ENCODE measurements at regions not wholly inside any gene's neighbourhood (a gene's known extent, or its start where the extent isn't known, plus 50 kb on each side); places are given as distances from the start of the nearest gene placed in this dataset.

DNA sequence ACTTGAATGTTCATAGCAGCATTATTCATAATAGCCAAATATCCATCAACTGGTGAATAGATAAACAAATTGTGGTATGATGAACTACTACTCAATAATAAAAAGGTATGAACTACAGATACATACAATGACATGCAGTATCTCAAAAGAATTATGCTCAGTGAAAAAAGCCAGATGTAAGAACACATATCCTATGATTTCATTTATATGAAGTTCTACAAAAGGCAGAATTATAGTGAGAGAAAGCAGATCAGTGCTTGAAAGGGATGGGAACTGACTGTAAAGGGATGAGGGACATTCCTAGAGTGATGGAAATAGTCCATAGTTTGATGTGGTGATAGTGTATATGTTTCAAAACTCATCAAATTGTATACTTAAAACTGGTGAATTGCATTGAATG is 339.0 kb downstream of the ENC1 start:
- H3K27me3 ChIP-seq (ENCODE audit: control insufficient read depth, insufficient read depth, low read length): no peaks in the 10 kb centered on the region
- no peak overlapping the region for H3K4me2 ChIP-seq (ENCODE audit: low read length)
- no peak overlapping the region for H2AFZ ChIP-seq
- TF ChIP-seq, protein P1, sequence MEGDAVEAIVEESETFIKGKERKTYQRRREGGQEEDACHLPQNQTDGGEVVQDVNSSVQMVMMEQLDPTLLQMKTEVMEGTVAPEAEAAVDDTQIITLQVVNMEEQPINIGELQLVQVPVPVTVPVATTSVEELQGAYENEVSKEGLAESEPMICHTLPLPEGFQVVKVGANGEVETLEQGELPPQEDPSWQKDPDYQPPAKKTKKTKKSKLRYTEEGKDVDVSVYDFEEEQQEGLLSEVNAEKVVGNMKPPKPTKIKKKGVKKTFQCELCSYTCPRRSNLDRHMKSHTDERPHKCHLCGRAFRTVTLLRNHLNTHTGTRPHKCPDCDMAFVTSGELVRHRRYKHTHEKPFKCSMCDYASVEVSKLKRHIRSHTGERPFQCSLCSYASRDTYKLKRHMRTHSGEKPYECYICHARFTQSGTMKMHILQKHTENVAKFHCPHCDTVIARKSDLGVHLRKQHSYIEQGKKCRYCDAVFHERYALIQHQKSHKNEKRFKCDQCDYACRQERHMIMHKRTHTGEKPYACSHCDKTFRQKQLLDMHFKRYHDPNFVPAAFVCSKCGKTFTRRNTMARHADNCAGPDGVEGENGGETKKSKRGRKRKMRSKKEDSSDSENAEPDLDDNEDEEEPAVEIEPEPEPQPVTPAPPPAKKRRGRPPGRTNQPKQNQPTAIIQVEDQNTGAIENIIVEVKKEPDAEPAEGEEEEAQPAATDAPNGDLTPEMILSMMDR (IDR thresholded peaks at IDR 0.05): no peak
- H3K27ac ChIP-seq: no peak overlapping the region
- H3K79me2 ChIP-seq: no peaks in the 10 kb centered on the region
- H3K36me3 ChIP-seq (ENCODE audit: control insufficient read depth, insufficient read depth, low read length): no peaks in the 10 kb centered on the region
- H3K4me3 ChIP-seq (ENCODE audit: low read depth, low read length): no peak overlapping the region
- H3K4me1 ChIP-seq: peaks cover 7% of the 10 kb centered on the region
- no peak overlapping the region for H3K9ac ChIP-seq
- H3K9me3 ChIP-seq (ENCODE audit: control insufficient read depth, low read length): no peaks in the 10 kb centered on the region

DNA sequence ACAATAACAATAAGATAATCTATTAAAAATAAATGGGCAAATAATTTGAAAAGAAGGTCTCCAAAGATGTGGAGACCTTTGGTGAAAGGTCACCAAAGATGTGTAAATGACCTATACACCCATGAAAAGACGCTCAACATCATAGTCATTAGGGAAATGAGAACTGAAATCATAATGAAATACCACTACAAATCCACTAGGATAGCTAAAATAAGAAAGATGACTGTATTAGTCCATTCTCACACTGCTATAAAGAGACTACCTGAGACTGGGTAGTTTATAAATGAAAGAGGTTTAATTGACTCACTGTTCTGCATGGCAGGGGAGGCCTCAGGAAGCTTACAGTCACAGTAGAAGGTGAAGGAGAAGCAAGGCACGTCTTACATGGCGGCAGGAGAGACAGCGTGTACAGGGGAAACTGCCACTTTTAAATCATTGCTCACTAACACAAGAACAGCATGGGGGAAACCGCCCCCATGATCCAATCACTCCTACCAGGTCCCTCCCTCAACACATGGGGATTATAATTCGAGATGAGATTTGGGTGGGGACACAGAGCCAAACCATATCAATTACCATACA is 339.6 kb downstream of the ENC1 start:
- TF ChIP-seq, protein P1 (IDR thresholded peaks at IDR 0.05): no peak
- Histone ChIP-seq H3K27ac (no peak overlapping the region), H3K79me2 (no peaks in the 10 kb centered on the region), H3K9me3 (ENCODE audit: control insufficient read depth, low read length) (no peaks in the 10 kb centered on the region), H3K4me2 (ENCODE audit: low read length) (no peak overlapping the region), H2AFZ (no peak overlapping the region), H3K4me1 (peaks cover 4% of the 10 kb centered on the region), H3K9ac (no peak overlapping the region), H3K4me3 (ENCODE audit: low read depth, low read length) (no peak overlapping the region), H3K27me3 (ENCODE audit: control insufficient read depth, insufficient read depth, low read length) (no peaks in the 10 kb centered on the region), H3K36me3 (ENCODE audit: control insufficient read depth, insufficient read depth, low read length) (no peaks in the 10 kb centered on the region)

DNA sequence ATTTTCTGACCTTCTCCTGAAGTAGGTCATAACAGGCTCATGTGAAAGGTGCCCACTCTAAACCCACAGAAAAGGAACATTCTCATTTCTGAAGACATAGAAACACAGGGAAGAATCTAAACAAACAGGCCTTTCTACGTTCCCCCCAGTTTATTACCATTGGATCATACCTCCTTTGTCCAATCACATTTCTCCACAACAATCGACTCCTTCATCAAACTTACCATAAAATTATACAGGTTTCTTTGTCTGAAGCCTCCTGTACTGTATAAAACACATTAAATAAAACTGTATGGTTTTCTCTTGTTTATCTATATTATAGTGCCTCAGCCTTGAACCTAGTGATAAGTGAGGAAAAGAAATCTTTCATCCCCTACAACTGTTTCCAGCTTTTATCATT is 340.7 kb downstream of the ENC1 start:
- H3K27me3 ChIP-seq (ENCODE audit: control insufficient read depth, insufficient read depth, low read length): no peaks in the 10 kb centered on the region
- H2AFZ ChIP-seq: no peak overlapping the region
- peaks cover 4% of the 10 kb centered on the region for H3K4me1 ChIP-seq
- H3K9me3 ChIP-seq (ENCODE audit: control insufficient read depth, low read length): no peaks in the 10 kb centered on the region
- H3K27ac ChIP-seq: no peak overlapping the region
- no peak overlapping the region for H3K4me3 ChIP-seq (ENCODE audit: low read depth, low read length)
- H3K9ac ChIP-seq: no peak overlapping the region
- H3K4me2 ChIP-seq (ENCODE audit: low read length): no peak overlapping the region
- H3K79me2 ChIP-seq: no peaks in the 10 kb centered on the region
- H3K36me3 ChIP-seq (ENCODE audit: control insufficient read depth, insufficient read depth, low read length): no peaks in the 10 kb centered on the region
- TF ChIP-seq, protein P1 (IDR thresholded peaks at IDR 0.05): no peak

DNA sequence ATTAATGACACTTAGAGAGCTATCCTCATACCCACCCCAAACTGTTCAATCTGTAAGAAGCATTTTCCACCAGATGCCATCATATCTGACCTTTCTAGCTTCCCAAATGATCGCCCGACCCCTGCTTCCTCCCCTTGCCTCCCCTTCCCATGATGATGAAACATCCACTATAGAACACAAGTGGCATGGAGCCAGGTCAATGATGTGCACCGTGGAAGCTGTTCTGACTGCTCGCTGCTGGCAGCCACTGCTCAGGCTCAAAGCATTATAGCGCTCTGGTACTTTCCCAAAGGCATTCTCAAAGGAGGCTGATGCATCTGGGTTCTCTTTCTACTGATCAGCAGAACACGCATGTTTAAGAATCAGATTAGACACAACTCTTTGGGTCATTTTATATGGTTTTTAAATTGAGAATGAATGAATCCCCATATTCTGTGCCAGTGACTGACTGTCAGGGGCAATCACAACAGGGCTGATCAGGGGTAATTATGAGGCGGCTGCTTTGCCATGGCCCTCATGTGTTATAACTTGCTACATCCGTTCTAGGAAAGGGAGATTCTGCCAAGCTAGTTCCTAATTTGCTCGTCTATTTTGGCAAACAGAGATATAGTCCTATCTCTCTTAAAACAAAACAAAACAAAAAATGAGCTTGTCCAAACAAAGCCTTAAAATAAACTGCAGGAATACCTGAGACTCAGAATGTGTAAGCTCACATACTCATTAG is 343.7 kb downstream of the ENC1 start:
- H3K4me1 ChIP-seq: peaks cover 4% of the 10 kb centered on the region
- H3K36me3 ChIP-seq (ENCODE audit: control insufficient read depth, insufficient read depth, low read length): no peaks in the 10 kb centered on the region
- no peaks in the 10 kb centered on the region for H3K27me3 ChIP-seq (ENCODE audit: control insufficient read depth, insufficient read depth, low read length)
- H3K4me3 ChIP-seq (ENCODE audit: low read depth, low read length): no peak overlapping the region
- no peak overlapping the region for H3K9ac ChIP-seq
- no peak overlapping the region for H3K4me2 ChIP-seq (ENCODE audit: low read length)
- TF ChIP-seq, protein P1 (IDR thresholded peaks at IDR 0.05): no peak
- H3K27ac ChIP-seq: no peak overlapping the region
- peak overlapping the region; percentile 57 for H2AFZ ChIP-seq
- H3K9me3 ChIP-seq (ENCODE audit: control insufficient read depth, low read length): no peaks in the 10 kb centered on the region
- no peaks in the 10 kb centered on the region for H3K79me2 ChIP-seq

DNA sequence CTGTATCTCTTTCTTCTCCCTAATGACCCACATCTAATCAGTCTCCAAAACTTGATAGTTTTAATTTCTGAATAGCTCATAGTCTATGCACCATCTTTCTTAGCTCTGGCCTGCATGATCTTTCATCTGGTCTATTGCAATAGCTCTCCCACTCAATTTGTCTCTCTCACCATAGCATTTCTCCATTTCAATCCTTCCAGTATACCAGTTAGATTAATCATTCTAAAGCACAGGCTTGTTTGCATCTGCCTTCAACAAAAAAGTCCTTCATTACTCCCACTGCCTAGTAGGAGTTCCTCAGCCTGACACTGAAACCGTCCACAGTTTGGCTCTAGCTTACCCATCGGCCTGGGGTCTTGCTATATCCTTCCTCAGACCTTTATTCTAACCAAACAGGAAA is 344.9 kb downstream of the ENC1 start:
- no peaks in the 10 kb centered on the region for H3K79me2 ChIP-seq
- peaks cover 4% of the 10 kb centered on the region for H3K4me1 ChIP-seq
- no peaks in the 10 kb centered on the region for H3K9me3 ChIP-seq (ENCODE audit: control insufficient read depth, low read length)
- H3K27ac ChIP-seq: no peak overlapping the region
- no peak overlapping the region for H3K4me3 ChIP-seq (ENCODE audit: low read depth, low read length)
- H3K9ac ChIP-seq: no peak overlapping the region
- TF ChIP-seq, protein P1 (IDR thresholded peaks at IDR 0.05): no peak
- H2AFZ ChIP-seq: no peak overlapping the region
- H3K27me3 ChIP-seq (ENCODE audit: control insufficient read depth, insufficient read depth, low read length): no peaks in the 10 kb centered on the region
- no peak overlapping the region for H3K4me2 ChIP-seq (ENCODE audit: low read length)
- no peaks in the 10 kb centered on the region for H3K36me3 ChIP-seq (ENCODE audit: control insufficient read depth, insufficient read depth, low read length)

All from parathyroid adenoma (tissue), 2 donors.